ENCODE measurements at regions not wholly inside any gene's neighbourhood (a gene's known extent, or its start where the extent isn't known, plus 50 kb on each side); places are given as distances from the start of the nearest gene placed in this dataset.

- no peak for TF ChIP-seq EZH2 (IDR thresholded peaks at IDR 0.05; ENCODE audit: borderline replicate concordance, low read length)
- no peak for TF ChIP-seq CTCF (IDR thresholded peaks at IDR 0.05; ENCODE audit: low read length)
Measured at GRCh38 chr6:41428996-41429421, 93.6 kb downstream of the NCR2 start.

Measured in OCI-LY1 (cell line).